ENCODE measurements at regions not wholly inside any gene's neighbourhood (a gene's known extent, or its start where the extent isn't known, plus 50 kb on each side); places are given as distances from the start of the nearest gene placed in this dataset.

DNA sequence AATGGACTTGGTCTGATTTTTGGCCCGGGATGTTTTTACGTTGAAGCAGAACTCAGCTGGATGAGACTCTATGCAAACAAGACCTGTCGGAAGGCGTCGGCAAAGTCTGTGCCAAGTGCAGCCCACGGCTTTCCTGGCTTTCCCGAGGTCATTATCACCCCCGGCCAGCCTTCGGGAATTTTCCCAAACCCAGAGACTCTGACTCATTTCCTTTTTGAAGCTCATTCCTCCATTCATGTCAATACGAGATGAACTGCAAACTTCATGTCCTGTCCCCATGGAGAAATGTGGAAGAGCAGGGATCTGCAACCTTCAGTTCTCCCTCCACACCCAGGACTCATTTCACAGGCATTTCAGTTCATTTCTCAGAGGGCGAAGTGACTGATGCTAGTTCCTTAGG lies 95.3 kb downstream of the IRX2 start:
- no peak for DNase-seq

GRCh38 chr5:2653991-2654390 lies 97.5 kb downstream of the IRX2 start:
- no peak for DNase-seq

GRCh38 chr5:2651116-2651515 lies 100.4 kb downstream of the IRX2 start:
- no peak for DNase-seq

DNA sequence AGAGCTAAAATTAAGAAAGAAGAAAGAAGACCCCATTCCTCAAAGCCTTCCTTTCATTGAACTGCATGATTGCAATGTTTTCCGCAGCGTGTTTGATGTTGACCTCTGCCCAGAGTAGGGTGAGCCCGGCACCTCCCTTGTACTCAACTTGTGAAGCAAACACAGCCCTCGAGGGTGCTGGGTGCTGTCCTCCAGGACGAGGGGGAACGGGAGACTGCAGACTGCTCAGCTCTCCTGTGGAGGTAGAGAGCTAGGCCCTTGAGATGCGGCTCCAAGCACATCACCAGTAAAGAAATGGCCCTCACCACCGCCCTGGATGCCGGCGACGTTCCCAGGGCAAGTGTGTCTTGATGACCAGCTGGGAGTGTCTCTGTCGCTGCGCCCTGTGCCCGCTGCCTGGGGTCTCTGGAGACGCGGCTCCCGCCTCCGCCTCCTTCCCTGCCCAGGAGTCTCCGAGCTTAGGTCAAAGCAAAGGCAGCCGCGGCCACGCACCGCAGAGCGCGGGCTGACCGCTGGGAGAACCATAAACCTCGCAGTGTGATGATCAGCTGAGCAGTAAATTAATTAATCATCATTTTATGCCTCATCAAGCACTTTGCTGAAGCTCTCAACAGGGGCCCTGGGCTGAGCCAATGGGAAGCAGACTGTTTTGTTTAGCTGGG lies 108.7 kb downstream of the IRX2 start:
- DNase-seq = no peak

GRCh38 chr5:2640717-2641116 lies 110.8 kb downstream of the IRX2 start:
- DNase-seq = no peak

DNA sequence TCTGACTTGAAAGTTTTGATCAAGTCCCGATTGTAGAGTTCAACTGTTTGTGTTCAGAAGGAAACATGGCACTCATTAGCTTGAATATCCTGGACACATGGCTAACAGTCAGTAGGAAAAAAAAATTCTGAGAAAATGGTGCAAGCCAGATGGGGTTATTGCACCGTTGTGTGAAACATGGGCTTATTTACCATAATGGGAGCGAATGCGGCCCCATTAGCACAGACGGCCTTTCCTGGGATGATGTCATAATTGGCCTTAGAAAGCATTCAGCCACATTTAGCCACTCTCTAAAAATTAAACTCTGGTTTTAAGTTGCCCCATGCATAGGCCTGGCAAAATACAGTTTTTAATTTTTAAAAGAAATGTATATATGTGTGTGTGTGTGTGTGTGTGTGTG lies 112.1 kb downstream of the IRX2 start:
- DNase-seq = no peak

GRCh38 chr5:2634399-2635176 lies 116.9 kb downstream of the IRX2 start:
- no peak for DNase-seq

GRCh38 chr5:2633992-2634391 lies 117.5 kb downstream of the IRX2 start:
- no peak for DNase-seq

DNA sequence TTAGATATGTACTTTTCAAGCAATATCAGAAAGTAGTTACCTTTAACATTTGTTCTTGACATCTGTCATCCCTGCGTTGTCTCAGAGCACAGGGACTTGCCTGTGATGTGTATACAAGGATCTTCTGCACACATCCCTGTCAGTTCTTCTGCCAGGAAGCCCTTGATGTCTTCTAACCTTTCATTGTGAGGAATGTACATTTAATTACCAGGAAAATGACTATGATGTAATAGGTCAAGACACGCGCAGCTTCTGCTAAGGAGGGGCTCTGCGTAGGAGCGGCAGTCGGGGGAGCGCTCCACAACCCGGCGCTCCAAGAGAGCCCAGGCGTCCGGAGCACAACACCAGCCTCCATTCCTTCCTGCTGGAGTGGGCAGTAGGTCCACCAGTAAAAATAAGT lies 119.7 kb downstream of the IRX2 start:
- DNase-seq = no peak

DNA sequence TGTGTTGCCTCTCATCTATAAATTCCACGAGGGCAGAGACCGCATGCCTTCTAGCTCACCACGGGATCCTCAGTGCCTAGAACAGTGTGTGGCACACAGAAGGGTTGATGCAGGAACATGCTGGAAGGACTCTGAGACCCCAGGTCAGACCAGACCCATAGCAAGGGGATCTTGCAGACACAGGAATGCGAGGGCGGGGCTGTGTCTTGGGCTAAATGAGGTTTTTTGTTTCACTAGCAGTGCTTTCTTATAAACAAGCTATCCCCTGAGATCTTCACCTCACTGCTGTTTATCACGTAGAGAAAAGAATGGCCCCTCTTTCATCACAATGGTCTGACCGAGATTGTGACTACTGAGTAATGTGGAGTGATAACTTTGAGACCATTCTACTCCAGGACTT lies 122.4 kb downstream of the IRX2 start:
- DNase-seq = no peak

- no peak for DNase-seq
Observed at GRCh38 chr5:2627867-2628266, 123.6 kb downstream of the IRX2 start.

- no peak for DNase-seq
Observed at GRCh38 chr5:2626572-2626971, 124.9 kb downstream of the IRX2 start.

DNA sequence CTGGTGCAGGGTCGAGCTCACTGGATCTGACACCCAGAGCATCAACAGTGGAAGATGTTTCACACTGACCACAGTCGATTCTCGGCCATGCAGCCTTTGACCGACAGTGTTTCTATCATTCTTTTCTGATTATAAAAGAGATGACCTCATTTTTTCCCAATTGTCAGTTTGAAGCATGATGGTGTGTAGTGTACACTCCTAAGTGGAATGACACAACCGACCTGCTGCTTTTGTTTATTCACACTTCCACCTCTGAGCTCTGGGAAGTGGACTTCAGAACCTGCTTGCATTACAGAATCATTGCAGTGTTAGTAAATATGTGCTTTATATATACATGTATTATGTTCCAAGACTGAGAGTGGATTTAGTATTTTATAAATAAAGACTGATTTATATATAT lies 128.6 kb downstream of the IRX2 start:
- DNase-seq = no peak

GRCh38 chr5:2621631-2622030 lies 129.8 kb downstream of the IRX2 start:
- no peak for DNase-seq

- DNase-seq = no peak
Observed at GRCh38 chr5:2619216-2619615, 132.3 kb downstream of the IRX2 start.

- DNase-seq = no peak
Observed at GRCh38 chr5:2617461-2617860, 134.0 kb downstream of the IRX2 start.

- no peak for DNase-seq
Observed at GRCh38 chr5:2615917-2616316, 135.6 kb downstream of the IRX2 start.

DNA sequence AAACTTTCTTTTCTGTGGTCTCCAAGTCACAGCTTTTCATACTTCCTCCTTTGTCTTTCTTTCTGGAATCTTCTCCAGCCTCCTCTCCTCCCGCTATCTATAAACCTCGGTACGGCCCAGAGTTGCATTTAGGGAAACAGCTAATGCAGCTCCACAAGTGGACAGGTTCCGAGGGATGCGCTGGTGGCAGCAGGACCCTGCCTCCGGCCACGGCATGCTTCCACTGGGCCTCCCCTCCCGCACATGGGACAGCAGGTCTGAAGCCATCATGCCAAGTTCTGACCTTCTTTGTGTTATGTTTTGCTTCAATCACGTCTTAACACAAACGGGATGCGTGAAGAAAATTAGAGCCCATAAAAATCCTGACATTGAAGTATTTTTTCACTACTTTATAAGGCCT lies 136.9 kb downstream of the IRX2 start:
- no peak for DNase-seq

DNA sequence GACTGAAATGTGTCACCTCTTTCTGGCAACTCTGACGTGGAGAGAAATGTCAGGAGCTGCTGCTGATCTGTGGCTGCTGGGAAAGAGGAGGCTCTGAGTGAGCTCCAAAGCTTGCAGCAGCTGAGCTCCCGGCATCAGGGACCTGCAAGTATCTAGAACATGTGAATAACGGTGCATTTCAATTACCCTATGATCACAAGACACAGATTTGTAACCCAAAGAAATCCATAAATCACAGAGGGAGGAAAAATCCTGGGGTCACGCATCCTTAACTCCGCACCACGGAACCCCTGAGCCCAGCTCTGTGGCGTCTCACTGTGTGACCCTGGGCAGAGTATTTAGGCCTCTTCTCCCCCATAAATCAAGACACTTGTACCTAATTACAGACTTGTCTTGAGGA lies 139.8 kb downstream of the IRX2 start:
- no peak for DNase-seq

- DNase-seq = no peak
Observed at GRCh38 chr5:2610986-2611385, 140.5 kb downstream of the IRX2 start.

DNA sequence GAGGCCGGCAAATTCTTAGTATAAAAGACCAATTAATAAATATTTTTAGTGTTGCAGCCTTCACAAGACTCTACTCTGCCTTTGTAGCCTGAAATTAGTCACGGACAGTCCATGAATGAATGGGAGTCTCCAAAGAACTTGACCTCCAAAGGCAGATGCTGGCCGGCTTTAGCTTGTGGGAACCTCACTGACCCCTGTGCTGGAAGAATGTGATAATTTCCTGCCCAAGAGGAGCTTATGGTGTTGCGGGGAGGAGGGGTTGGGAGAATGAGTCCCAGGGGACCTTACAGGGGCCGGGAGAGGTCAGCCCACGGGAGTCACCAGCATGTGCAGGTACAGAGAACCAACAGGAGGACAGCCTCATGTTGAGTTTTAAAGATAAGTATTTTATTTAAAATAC lies 143.1 kb downstream of the IRX2 start:
- DNase-seq = no peak

DNA sequence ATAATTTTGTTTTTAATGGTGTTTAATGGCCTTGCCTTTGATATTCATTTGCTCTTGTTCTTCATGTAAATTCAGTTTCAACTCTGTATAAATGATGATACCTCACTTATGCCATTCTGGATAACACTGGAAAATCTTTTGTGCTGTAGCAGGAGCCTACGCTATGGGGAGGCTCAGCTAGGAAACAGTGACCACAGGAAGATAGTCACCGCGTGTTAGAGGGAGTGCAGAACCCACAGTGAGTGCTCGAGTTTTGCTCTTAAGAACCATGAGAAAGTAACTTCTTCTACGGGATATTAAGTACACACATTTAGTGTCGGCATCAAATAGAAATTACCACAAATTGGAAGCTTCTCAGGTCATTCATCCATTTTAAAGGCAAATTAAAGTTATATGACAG lies 143.9 kb downstream of the IRX2 start:
- DNase-seq = no peak

GRCh38 chr5:2603272-2603575 lies 148.3 kb downstream of the IRX2 start:
- DNase-seq = no peak

GRCh38 chr5:2602451-2603271 lies 148.8 kb downstream of the IRX2 start:
- DNase-seq = no peak

All from NCI-H510A (cell line).